Erythroblast (primary cell): ENCODE measurements at regions not wholly inside any gene's neighbourhood (a gene's known extent, or its start where the extent isn't known, plus 50 kb on each side); places are given as distances from the start of the nearest gene placed in this dataset.

Source experiments
- GATA1 ChIP-seq: IDR thresholded peaks from 2 replicates; pipeline ENCODE4 v1.6.1; 2011; ENCODE audit warnings: low read depth, mild to moderate bottlenecking, control low read depth, low read length, moderate library complexity
- POLR2A ChIP-seq: IDR thresholded peaks from 2 replicates; pipeline ENCODE4 v1.6.1; 2011; ENCODE audit warnings: mild to moderate bottlenecking, low read length

DNA sequence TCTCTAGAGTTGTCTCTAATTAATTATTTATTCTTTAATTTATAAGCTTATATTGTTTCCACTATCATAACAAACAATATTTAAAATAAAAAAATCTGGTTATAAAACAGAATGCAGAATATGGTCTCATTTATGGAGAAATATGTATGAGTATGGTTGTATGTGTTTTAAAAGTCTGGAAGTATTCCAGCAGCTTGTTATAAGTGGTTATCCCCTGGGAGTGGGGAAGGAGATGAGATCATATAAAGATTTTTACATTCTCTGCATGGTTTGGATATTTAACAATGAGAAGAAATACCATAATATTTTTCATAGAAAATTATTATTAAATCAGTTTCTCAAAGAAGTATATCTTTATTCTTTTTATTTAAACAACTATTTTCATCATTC, 135.4 kb upstream of the MB21D2 start:
- TF ChIP-seq POLR2A (no peak), GATA1 (no peak)
